Muscle layer of duodenum (tissue), 2 donors: ENCODE measurements at regions not wholly inside any gene's neighbourhood (a gene's known extent, or its start where the extent isn't known, plus 50 kb on each side); places are given as distances from the start of the nearest gene placed in this dataset.

ENCODE experiments used
- H3K27ac ChIP-seq: one replicate; pipeline ENCODE4 v1.7.0; 2013; ENCODE audit warnings: mild to moderate bottlenecking, low read length
- H3K27me3 ChIP-seq: one replicate; pipeline ENCODE4 v1.7.0; 2013; ENCODE audit warnings: low read depth, mild to moderate bottlenecking, control low read depth, low read length
- H3K36me3 ChIP-seq, 2 donors: one replicate each; pipeline ENCODE4 v1.7.0; 2013; ENCODE audit warnings: low read length in 2 of 2, control low read depth in 1 of 2, mild to moderate bottlenecking in 1 of 2; ENCODE audit not compliant: insufficient read depth in 2 of 2, control insufficient read depth in 1 of 2
- H3K4me1 ChIP-seq, 2 donors: one replicate each; pipeline ENCODE4 v1.7.0; 2013; ENCODE audit warnings: low read length in 2 of 2, mild to moderate bottlenecking in 2 of 2, control low read depth in 1 of 2, moderate library complexity in 1 of 2; ENCODE audit not compliant: insufficient read depth in 2 of 2, control insufficient read depth in 1 of 2
- H3K4me3 ChIP-seq, 2 donors: one replicate each; pipeline ENCODE4 v1.7.0; 2013; ENCODE audit warnings: low read length in 2 of 2, low read depth in 1 of 2, mild to moderate bottlenecking in 1 of 2
- H3K9me3 ChIP-seq, 2 donors: one replicate each; pipeline ENCODE4 v1.7.0; 2013; ENCODE audit warnings: low read length in 2 of 2, control low read depth in 1 of 2, mild to moderate bottlenecking in 1 of 2; ENCODE audit not compliant: control insufficient read depth in 1 of 2
- donor health status: healthy.

DNA sequence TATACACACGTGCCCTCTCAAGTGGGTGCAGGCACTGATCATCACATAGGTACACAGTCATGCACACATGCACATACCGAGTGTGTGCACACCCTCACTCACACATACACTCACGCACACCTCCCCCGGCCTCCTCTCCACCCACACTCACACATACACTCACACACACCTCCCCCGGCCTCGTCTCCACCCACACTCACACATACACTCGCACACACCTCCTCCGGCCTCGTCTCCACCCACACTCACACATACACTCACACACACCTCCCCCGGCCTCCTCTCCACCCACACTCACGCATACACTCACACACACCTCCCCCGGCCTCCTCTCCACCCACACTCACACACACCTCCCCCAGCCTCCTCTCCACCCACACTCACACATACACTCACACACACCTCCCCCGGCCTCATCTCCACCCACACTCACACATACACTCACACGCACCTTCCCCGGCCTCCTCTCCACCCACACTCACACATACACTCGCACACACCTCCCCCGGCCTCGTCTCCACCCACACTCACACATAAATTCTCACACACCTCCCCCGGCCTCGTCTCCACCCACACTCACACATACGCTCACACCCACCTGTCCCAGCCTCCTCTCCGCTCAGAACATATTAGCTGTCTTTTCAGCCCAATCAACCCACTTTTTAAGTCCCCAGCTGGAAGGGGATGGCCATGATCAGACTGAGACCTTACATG lies 105.2 kb upstream of the VSTM2B start:
- no peak overlapping the region for H3K4me3 ChIP-seq

DNA sequence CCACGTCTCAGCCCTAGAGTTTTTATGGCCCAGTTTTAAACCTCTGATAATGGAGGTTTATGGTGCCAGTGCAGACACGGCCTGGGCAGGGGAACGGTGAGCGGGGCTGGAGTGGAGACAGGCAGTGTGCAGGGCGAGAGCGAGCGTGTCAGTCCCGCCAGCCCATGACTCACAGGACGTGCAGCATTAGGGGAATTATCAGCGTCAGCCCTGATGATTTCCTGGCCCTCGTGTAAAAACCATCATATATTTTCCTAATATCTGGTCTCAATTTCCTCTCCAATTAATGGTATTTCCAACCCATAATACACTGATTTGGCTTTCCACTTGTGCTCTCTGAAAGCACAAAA lies 104.6 kb upstream of the VSTM2B start:
- H3K27ac ChIP-seq, result no peak overlapping the region
- peaks cover 0 to 4% of the 10 kb centered on the region in 2 donors for H3K9me3 ChIP-seq
- no peaks in the 10 kb centered on the region for H3K4me1 ChIP-seq
- no peaks in the 10 kb centered on the region for H3K27me3 ChIP-seq
- H3K4me3 ChIP-seq, result no peak overlapping the region
- no peaks in the 10 kb centered on the region for H3K36me3 ChIP-seq

More for the DNA sequence above, 105.2 kb upstream of the VSTM2B start:
- no peaks in the 10 kb centered on the region for H3K27me3 ChIP-seq
- no peak overlapping the region for H3K27ac ChIP-seq
- H3K9me3 ChIP-seq, result peaks cover 0 to 4% of the 10 kb centered on the region in 2 donors
- no peaks in the 10 kb centered on the region for H3K36me3 ChIP-seq
- no peaks in the 10 kb centered on the region for H3K4me1 ChIP-seq

DNA sequence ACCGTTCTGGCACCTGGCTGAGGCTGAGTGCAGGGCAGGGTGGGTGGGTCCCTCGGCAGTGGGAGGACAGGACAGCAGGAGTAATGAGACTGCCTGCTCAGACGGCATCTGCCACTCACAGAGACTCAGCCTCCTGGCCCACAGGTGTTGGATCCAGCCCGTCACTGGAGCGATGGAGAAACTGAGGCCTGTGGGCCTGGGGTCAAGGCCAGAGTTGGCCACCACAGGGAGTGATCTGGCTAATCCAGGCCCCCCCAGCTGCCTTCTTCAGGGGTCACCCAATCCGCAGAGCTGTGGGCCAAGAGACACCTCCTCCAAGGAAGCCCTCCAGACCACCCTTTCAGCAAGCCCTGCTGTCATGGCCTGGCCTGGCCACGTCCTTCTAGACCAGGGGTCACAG lies 103.7 kb upstream of the VSTM2B start:
- Histone ChIP-seq H3K36me3 (no peaks in the 10 kb centered on the region), H3K4me1 (no peaks in the 10 kb centered on the region), H3K4me3 (no peak overlapping the region), H3K27me3 (no peaks in the 10 kb centered on the region), H3K27ac (no peak overlapping the region), H3K9me3 (peaks cover 0 to 4% of the 10 kb centered on the region in 2 donors)

DNA sequence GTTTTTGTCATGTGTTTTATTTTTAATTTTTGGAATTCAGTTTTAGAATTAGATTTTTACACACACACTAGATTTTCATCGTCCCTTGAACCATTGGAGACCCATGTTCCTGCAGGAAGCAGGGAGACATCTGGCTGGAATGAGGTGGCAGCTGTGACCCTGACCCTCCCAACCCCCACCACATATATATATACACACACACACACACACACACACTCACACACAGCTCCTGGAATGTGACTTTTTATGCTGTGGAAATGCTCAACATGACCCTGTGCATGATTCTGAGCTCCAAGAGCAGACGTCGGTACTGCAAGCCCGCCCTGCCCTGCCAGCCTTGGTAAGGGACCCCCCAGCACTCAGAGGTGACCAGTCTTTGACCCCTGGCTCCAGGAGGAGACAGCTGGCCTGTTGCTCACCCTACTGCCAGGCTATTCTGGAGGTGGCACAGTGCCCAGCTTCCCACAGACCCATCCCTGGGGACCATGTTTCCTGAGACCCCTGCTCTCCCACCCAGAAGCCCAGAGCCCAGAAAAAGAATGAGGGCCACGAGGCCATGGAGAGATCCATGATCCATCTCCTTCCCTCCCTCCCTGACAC lies 103.2 kb upstream of the VSTM2B start:
- Histone ChIP-seq H3K4me3 (no peak overlapping the region), H3K9me3 (peaks cover 0 to 4% of the 10 kb centered on the region in 2 donors), H3K4me1 (no peaks in the 10 kb centered on the region), H3K27me3 (no peaks in the 10 kb centered on the region), H3K27ac (no peak overlapping the region), H3K36me3 (no peaks in the 10 kb centered on the region)

DNA sequence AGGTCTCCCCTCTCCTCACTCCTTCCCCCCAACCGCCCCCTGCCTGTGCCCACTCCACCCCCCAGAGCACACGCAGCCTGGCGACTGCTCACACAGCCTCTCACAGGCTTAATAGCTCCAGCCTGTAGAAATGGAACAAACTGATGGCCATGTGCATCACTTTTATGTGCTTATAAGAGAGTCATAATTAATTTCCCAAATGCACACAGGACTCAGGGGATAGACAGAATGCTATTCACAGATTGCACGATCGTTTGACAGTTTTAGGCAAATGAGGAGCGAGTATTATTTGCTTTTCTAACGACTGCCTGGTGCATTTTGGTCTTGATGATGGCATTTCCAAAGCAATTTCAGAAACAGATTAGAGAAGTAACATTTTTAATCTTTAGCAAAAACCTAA lies 97.7 kb upstream of the VSTM2B start:
- H3K4me3 ChIP-seq, result no peak overlapping the region
- H3K9me3 ChIP-seq, result peaks cover 0 to 4% of the 10 kb centered on the region in 2 donors
- H3K36me3 ChIP-seq, result no peaks in the 10 kb centered on the region
- H3K27ac ChIP-seq, result no peak overlapping the region
- no peaks in the 10 kb centered on the region for H3K27me3 ChIP-seq
- H3K4me1 ChIP-seq, result no peaks in the 10 kb centered on the region

DNA sequence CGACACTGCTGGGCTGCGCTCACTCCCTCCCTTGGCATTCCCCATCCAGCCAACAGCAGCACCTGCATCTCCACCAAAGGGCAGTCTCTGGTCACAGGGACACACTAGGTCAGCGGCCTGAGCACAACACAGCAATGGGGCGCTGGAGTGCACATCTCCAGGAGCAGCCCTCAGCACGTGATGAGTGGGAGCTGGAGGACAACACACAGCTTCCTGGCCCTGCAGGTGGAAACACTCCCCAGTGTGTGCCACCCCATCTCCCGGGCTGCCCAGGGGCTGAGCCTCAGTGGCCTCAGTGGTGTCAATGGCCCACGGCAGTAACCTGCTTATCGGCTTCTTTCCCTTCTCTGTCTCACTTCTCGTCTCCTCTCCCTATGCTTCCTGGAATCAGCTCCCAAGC lies 96.8 kb upstream of the VSTM2B start:
- H3K9me3 ChIP-seq, result peaks cover 0 to 4% of the 10 kb centered on the region in 2 donors
- H3K4me1 ChIP-seq, result no peaks in the 10 kb centered on the region
- no peak overlapping the region for H3K27ac ChIP-seq
- no peaks in the 10 kb centered on the region for H3K36me3 ChIP-seq
- no peaks in the 10 kb centered on the region for H3K27me3 ChIP-seq
- H3K4me3 ChIP-seq, result no peak overlapping the region

DNA sequence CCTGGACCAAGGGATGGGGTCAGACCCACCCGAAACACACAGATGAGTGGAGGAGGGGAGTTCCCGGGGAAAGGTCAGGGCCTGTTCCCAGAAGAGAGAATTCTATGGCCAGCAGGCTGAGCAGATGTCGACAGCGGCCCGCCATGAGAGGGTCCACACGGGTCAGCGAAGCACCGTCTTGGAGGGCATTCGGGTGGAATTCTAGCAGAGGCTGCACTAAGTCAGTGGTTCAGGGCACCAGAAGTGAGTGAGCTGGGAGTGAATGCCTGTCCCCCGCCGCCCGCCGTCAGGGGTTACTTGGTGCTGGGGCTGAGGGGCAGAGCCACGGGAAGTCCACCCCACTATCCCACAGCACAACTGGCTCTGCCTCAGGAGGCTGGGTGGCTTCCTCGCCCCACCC lies 96.2 kb upstream of the VSTM2B start:
- no peaks in the 10 kb centered on the region for H3K4me1 ChIP-seq
- no peaks in the 10 kb centered on the region for H3K27me3 ChIP-seq
- H3K27ac ChIP-seq, result no peak overlapping the region
- peaks cover 0 to 4% of the 10 kb centered on the region in 2 donors for H3K9me3 ChIP-seq
- no peaks in the 10 kb centered on the region for H3K36me3 ChIP-seq
- H3K4me3 ChIP-seq, result no peak overlapping the region

DNA sequence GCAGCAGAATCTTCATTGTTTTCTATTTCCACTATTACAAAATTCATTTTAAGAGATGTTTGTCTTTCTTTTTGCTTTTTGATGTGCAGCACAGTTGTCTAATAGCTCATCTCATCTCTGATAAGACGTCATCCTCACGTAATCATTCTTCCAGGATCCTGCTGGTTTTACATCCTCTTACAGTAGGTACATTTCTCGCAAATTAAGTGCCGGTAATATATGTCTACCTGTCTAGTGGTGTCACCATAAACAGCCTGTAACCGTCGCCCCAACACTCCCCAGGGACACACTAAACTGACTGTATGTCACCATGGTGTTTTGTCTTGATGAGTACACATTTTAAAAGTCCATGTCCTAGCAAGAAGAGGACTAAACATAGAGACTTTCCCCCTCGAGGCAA lies 94.5 kb upstream of the VSTM2B start:
- Histone ChIP-seq H3K27ac (no peak overlapping the region), H3K36me3 (no peaks in the 10 kb centered on the region), H3K9me3 (no peaks in the 10 kb centered on the region)

DNA sequence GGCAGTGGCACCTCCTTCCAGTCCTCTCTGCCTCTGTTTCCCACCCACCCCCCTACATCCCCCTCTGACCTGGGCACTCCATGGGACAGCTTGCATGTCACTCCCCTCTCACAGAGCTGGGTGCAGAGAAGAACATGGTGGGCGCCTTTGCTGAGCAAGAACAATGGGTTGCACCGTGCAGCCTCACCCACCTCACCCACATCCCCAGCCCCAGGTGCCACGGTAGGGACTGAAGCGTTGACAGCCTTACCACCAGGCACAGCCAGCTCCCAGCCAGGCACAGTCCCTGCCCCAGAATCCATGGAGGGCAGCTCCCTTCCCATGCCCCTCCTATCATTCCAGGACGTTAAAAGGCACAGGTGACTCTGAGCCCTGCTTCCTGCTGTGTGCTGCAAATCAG lies 93.1 kb upstream of the VSTM2B start:
- H3K4me3 ChIP-seq, result no peak overlapping the region
- no peaks in the 10 kb centered on the region for H3K27me3 ChIP-seq
- no peaks in the 10 kb centered on the region for H3K4me1 ChIP-seq
- no peaks in the 10 kb centered on the region for H3K36me3 ChIP-seq
- H3K9me3 ChIP-seq, result no peaks in the 10 kb centered on the region
- H3K27ac ChIP-seq, result no peak overlapping the region

More for the DNA sequence above, 94.5 kb upstream of the VSTM2B start:
- H3K27me3 ChIP-seq, result no peaks in the 10 kb centered on the region
- H3K4me3 ChIP-seq, result no peak overlapping the region
- H3K4me1 ChIP-seq, result no peaks in the 10 kb centered on the region

DNA sequence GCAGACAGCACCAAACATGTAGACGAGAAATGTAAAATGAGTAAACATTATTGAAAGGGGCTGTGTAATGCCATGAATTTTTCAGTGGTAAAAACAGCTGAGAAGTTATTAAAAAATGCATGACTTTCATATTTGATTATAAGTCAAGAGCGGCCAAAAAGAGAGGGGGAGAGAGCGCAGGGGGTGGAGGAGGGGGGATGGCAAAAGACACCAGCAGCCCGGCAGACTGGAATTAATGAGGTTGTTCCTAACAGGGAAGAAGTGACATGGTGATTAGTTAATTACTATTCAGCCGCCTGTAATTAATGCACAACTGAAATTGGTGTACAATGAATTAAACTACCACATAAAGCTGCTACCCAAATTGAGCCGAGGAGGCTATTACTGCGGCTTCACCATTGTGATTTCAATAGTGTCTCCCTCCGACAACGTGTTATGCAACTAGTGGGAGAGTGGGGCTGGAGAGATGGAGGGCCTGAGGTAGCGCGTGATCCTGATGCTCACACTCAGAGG lies 89.1 kb upstream of the VSTM2B start:
- Histone ChIP-seq H3K36me3 (no peaks in the 10 kb centered on the region), H3K27ac (no peak overlapping the region), H3K27me3 (no peaks in the 10 kb centered on the region), H3K4me1 (no peaks in the 10 kb centered on the region), H3K9me3 (peaks cover 0 to 20% of the 10 kb centered on the region in 2 donors), H3K4me3 (no peak overlapping the region)

DNA sequence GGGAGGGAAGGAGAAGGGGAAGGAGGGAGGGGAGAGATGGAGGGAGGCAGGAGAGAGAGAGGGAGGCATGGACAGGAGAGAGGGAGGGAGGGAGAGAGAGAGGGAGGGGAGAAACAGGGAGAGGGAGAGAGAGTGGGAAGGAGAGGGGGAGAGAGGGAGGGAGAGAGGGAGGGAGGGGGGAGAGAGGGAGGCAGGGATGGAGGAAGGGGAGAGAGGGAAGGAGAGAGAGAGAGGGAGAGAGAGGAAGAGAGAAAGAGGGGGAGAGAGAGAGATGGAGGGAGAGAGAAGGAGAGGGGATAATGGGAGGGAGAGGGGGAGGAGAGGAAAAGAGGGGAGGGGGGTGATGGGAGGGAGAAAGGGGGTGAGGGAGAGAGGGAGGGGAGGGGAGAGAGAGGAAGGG lies 86.8 kb upstream of the VSTM2B start:
- no peaks in the 10 kb centered on the region for H3K4me1 ChIP-seq
- H3K4me3 ChIP-seq, result no peak overlapping the region
- no peaks in the 10 kb centered on the region for H3K36me3 ChIP-seq
- H3K27me3 ChIP-seq, result no peaks in the 10 kb centered on the region
- peaks cover 0 to 20% of the 10 kb centered on the region in 2 donors for H3K9me3 ChIP-seq
- H3K27ac ChIP-seq, result no peak overlapping the region
